HG03135 (cell line): ENCODE measurements at regions not wholly inside any gene's neighbourhood (a gene's known extent, or its start where the extent isn't known, plus 50 kb on each side); places are given as distances from the start of the nearest gene placed in this dataset.

Experiments used
- ATAC-seq: cut with Tn5 transposase; IDR thresholded peaks from one replicate; pipeline ENCODE4 v1.9.1; 2021; ENCODE audit warnings: mild to moderate bottlenecking, moderate library complexity; ENCODE audit not compliant: unreplicated experiment

GRCh38 chr17:77001487-77001886 lies 133.3 kb downstream of the MGAT5B start:
- ATAC-seq, result no peak

DNA sequence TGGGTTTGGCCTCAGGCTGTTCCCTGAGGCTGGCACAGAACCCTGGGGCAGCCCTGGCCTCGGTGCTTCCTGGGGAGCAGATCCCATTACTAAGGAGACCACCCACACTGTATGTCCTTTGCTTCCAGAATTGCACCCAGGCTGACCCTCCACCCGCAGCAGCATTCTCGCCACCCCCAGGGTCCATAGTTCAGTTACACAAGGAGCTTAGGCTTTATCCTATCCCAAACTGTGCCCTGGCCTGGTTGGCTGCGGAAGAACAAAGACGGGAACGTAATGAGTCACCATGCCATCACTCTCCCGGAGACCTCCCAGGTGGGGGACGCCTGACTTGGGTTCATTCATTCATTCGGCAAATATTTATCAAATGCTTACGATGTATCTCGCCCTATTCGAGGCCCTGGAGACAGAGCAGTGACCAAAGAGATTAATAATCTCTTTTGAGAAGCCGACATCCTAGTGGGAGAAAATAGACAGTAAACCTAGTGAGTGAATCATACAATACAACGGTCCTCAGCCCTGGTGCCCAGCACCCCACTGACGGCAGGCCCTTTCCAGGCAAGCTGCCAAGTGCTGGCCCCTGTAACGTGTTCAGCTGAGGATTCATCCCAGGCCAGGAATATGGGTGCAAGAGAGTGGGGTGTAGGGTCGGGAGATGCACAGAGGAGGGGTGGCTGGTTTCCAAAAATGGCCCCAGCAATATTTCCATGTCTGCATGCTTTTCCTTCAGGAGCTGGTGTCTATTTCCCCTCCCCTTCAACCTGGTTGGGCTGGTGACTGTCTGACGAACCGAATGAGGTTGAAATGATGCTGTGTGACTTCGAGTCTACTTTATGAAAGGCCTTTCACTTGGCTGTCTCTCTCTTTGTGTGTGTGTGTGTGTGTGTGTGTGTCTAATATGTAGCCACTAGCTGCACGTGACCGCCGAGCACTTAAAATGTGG lies 134.2 kb downstream of the MGAT5B start:
- no peak for ATAC-seq

GRCh38 chr17:77003699-77004098 lies 135.5 kb downstream of the MGAT5B start:
- ATAC-seq, result no peak

DNA sequence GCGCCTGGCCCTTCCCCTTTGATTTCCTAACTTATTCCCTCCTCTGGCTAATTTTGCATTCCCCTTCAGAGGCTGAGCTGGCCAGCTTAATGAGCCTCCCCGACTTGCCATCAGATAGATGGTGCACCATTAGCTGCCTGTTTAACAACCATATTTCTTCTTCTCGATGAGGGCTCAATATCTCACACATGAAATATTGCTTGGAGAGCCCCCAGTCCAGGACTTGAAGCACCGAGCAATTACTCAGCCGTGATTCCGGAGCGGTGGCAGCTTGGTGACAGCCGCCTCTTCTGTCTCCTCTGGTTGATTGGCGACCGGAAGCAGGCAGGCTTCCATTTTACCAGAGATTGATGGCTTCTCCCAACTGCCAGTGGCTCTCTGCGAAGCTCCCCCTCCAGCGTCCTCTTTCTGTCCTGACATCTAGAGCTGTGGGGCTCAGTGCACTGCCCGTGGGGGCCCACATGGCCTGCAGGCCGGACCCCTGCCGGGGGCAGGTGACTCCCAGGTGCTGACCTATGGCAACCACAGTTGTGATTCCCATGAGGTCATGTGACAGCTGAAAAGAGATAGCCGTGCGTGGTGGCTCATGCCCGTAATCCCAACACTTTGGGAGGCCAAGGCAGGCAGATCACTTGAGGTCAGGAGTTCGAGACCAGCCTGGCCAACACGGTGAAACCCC lies 133.7 kb upstream of the SEC14L1 start:
- ATAC-seq, result no peak

- no peak for ATAC-seq
Measured at GRCh38 chr17:77009877-77010276, 130.9 kb upstream of the SEC14L1 start.

DNA sequence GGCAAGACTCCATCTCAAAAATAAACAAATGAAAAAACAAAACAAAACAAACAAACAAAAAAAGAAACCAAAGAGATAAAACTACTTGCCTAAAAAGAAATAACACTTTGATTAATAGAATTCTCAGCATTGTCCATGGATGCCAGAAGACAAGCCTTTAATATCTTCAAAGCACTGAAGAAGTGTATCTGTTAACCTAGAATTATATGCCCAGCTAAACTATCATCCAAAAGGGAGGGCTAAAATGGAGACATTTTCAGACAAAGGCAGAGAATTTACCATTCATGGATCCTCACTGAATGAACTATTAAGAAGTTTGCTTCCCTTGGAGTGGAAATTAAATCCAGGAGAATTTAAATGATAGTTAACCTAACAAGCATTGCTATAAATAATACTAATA lies 130.1 kb upstream of the SEC14L1 start:
- ATAC-seq, result no peak

GRCh38 chr17:77011173-77012011 lies 129.4 kb upstream of the SEC14L1 start:
- no peak for ATAC-seq

- ATAC-seq, result no peak
Measured at GRCh38 chr17:77018504-77018903, 122.3 kb upstream of the SEC14L1 start.

DNA sequence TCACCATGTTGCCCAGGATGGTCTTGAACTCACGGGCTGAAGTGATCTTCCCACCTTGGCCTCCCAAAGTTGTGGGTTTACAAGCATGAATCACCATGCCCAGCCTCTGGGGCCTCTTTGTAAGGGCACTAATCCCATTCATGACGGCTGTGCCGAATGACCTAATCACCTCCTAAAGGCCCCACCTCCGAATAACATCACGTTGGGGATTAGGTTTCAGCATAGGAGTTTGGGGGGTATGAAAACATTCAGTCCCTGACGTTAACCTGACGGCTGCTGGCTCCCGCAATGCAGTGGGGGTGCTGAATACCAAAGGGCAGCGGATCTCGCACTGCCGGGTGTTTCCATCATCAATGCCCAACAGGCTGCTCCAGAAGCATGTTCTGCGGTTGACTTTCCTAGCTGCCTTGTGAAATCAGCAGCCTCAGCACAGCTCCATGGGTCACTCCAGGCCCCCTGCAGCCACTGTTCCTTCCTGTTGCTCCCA lies 120.8 kb upstream of the SEC14L1 start:
- ATAC-seq, result no peak

- ATAC-seq, result no peak
Measured at GRCh38 chr17:77020973-77021372, 119.8 kb upstream of the SEC14L1 start.

DNA sequence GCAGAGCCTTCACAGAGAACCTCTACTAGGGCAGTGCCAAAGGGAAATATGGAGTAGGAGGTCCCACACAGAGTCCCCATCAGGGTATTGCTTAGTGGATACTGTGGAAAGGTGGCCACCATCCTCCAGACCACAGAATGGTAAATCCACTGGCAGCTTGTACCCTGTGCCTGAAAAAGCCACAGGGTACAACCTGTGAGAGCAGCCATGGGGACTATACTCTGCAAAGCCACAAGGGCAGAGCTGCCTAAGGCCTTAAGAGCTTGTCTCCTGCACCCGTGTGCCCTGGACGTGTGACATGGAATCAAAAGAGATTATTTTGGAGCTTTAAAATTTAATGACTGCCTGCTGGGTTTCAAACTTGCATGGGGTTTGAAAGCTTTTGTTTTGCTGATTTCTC lies 118.0 kb upstream of the SEC14L1 start:
- ATAC-seq, result no peak

DNA sequence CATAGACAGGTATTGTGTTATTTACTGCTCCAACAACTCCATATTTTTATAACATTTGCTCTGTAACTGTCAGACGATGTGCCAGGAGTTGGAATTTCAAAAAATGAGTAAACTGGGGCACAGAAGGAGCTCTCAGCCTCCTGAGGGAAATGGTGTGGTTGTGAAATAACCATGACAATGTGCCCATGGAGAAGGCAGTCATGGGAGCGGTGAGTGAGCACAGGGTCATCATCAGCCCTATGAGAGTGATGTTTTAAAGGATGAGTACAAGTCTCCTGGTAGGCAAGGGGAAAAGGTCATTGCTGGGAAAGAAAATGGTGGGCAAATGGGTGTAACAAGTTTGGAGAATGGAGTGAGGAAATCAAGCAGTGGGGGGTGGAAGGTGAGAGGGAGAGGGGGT lies 115.0 kb upstream of the SEC14L1 start:
- no peak for ATAC-seq

DNA sequence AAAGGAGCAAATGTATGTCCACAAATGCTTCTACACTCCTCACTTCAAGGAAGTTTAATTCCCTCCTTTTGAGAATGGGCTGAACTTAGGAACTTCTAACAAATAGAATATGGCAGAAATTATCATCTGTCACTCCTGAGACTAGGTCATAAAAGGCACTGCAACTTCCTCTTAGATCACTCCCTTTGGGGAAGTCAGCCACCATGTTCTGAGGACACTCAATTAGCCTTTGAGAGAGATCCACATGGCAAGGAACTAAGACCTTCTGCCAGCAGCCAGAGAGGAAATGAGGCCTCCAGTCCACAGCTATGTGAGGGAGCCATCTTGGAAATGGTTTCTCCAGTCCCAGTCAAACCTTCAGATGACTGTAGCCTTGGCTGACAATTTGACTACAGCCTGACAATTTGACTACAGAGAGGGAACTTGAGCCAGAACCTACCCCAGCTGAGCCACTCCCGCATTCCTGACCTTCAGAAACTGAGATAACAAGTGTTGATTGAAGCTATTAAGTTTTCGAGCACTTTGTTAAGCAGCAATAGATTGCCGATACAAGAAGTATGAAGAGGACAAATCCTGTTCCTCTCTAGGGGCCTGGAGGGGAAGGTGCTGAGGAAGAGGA lies 113.4 kb upstream of the SEC14L1 start:
- no peak for ATAC-seq

GRCh38 chr17:77028900-77029299 lies 111.9 kb upstream of the SEC14L1 start:
- no peak for ATAC-seq

DNA sequence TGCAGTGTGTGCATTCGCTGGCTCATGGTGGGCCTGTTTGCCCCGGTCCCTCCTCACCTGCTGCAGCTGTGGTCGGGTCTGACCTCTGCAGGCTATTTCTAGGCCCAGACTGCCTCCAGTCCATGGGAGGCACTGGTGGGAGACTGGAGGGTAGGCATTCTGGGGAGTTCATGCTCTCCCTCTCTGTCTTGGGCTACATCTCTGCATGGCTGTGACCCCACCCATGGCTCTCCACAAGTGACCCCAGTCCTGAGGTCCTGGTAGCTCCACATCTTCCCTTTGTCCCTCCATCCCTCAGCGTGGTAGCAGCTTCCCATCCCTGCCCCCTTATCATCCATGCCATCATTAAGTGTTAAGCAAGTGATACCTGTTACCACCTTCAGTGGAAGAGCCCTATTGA lies 107.8 kb upstream of the SEC14L1 start:
- ATAC-seq, result no peak

- ATAC-seq, result no peak
Measured at GRCh38 chr17:77033892-77034404, 106.8 kb upstream of the SEC14L1 start.

DNA sequence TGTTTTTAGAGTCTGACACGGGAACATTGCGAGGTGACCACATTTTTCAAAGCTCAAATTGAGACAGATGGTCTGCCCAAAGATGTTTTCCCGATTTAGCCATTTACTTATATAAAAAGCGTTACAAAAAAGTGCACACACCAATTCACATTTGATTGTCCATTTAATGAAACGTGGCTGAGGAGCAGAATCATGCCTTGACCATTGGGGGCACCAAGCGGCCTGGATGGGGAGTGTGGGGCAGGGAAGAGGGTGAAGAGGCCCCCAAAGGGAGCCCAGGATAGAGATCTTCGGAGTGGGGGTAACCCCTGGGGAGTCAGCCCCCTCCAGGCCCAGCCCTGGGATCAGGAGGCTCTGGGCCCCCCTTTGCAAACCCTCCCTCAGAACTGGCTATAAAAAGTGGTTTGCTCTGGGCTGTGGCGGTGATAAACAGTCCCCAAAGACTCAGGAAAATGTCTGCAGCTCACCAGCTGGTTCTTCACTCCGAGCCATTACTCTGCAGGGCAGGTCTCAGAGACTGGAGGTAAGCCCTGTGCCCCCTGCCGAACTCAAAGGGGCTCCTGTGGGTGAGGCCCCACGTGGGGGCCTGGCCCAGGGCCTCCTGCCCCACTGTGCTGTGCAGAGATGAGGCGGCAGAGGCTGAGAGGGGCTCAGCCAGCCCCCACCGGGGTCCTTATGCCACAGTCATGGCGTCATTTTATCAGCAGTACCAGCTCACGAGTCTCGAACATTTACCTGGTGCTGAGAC lies 105.9 kb upstream of the SEC14L1 start:
- no peak for ATAC-seq

DNA sequence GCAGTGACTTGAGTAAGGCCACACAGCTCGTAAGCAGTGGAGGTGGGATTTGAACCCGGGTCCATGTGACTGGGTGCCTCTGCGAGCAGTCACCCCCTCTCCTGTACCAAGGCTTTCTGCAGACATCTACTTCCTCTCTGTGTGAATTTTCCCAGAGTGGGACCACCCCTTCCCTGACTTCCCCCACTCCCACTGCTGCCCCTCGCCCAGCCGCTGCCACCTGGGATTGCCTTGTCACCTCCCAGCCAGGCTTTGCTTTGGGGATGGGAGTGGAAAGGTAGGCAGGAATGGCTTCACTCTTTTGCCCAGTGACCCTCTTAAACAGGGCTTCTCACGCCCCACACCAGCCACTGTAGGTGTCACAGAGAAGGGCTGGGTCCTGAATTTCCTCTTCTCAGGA lies 105.2 kb upstream of the SEC14L1 start:
- ATAC-seq, result no peak

- no peak for ATAC-seq
Measured at GRCh38 chr17:77036136-77036840, 104.5 kb upstream of the SEC14L1 start.
